IgD-negative memory B cell (primary cell): ENCODE measurements at regions not wholly inside any gene's neighbourhood (a gene's known extent, or its start where the extent isn't known, plus 50 kb on each side); places are given as distances from the start of the nearest gene placed in this dataset.

Source experiments
- H3K27ac Mint-ChIP-seq, 3 donors: one replicate each; pipeline ENCODE4 v1.8.0; 2020 to 2022; ENCODE audit warnings: mild to moderate bottlenecking in 3 of 3, mixed read lengths in 3 of 3, moderate library complexity in 1 of 3
- H3K27me3 Mint-ChIP-seq: one replicate; pipeline ENCODE4 v1.8.0; 2021; ENCODE audit warnings: mixed read lengths
- H3K36me3 Mint-ChIP-seq: one replicate; pipeline ENCODE4 v1.8.0; 2020; ENCODE audit warnings: mild to moderate bottlenecking, mixed read lengths
- H3K4me1 Mint-ChIP-seq, 3 donors: one replicate each; pipeline ENCODE4 v1.8.0; 2020 to 2022; ENCODE audit warnings: mixed read lengths in 3 of 3, mild to moderate bottlenecking in 1 of 3
- H3K4me3 Mint-ChIP-seq, 4 donors: one replicate each; pipeline ENCODE4 v1.8.0; 2020 to 2022; ENCODE audit warnings: mild to moderate bottlenecking in 4 of 4, mixed read lengths in 4 of 4, moderate library complexity in 3 of 4
- H3K9me3 Mint-ChIP-seq, 3 donors: one replicate each; pipeline ENCODE4 v1.8.0; 2020 to 2021; ENCODE audit warnings: mixed read lengths in 3 of 3, mild to moderate bottlenecking in 1 of 3

GRCh38 chr2:101550555-101550954, 75.6 kb upstream of the RFX8 start:
- H3K27me3 Mint-ChIP-seq: peaks cover under 1% of the 10 kb centered on the region
- no peak overlapping the region for H3K27ac Mint-ChIP-seq
- H3K9me3 Mint-ChIP-seq: peaks cover 0 to 2% (median 0%) of the 10 kb centered on the region in 3 donors
- no peak overlapping the region for H3K4me3 Mint-ChIP-seq
- H3K36me3 Mint-ChIP-seq: no peaks in the 10 kb centered on the region
- peaks cover 0 to 2% (median 2%) of the 10 kb centered on the region in 3 donors for H3K4me1 Mint-ChIP-seq

GRCh38 chr2:101549371-101549770, 74.5 kb upstream of the RFX8 start:
- no peaks in the 10 kb centered on the region for H3K27me3 Mint-ChIP-seq
- H3K27ac Mint-ChIP-seq: no peak overlapping the region
- H3K4me1 Mint-ChIP-seq: peaks cover 0 to 2% (median 2%) of the 10 kb centered on the region in 3 donors
- H3K4me3 Mint-ChIP-seq: no peak overlapping the region
- peaks cover 0 to 2% (median 0%) of the 10 kb centered on the region in 3 donors for H3K9me3 Mint-ChIP-seq
- H3K36me3 Mint-ChIP-seq: peaks cover 4% of the 10 kb centered on the region

GRCh38 chr2:101546376-101547058, 71.6 kb upstream of the RFX8 start:
- Mint-ChIP-seq H3K9me3 (peaks cover 4 to 5% (median 5%) of the 10 kb centered on the region in 3 donors), H3K27me3 (no peaks in the 10 kb centered on the region), H3K4me3 (no peak overlapping the region), H3K36me3 (peaks cover 4% of the 10 kb centered on the region), H3K27ac (no peak overlapping the region), H3K4me1 (peaks cover 0 to 2% (median 0%) of the 10 kb centered on the region in 3 donors)

- Mint-ChIP-seq H3K27ac (peak overlapping the region in 1 of 3 donors; percentile 33), H3K4me1 (peaks cover 0 to 2% (median 0%) of the 10 kb centered on the region in 3 donors), H3K9me3 (peaks cover 4 to 5% (median 5%) of the 10 kb centered on the region in 3 donors), H3K4me3 (no peak overlapping the region), H3K36me3 (peaks cover 4% of the 10 kb centered on the region), H3K27me3 (no peaks in the 10 kb centered on the region)
These were observed 71.0 kb upstream of the RFX8 start for GRCh38 chr2:101545950-101546349.

- peaks cover 4% of the 10 kb centered on the region for H3K36me3 Mint-ChIP-seq
- H3K4me1 Mint-ChIP-seq: no peaks in the 10 kb centered on the region
- H3K27me3 Mint-ChIP-seq: no peaks in the 10 kb centered on the region
- H3K27ac Mint-ChIP-seq: no peak overlapping the region
- H3K9me3 Mint-ChIP-seq: peaks cover 2 to 5% (median 4%) of the 10 kb centered on the region in 3 donors
- no peak overlapping the region for H3K4me3 Mint-ChIP-seq
These were observed 65.6 kb upstream of the RFX8 start for GRCh38 chr2:101540518-101540917.

- H3K4me3 Mint-ChIP-seq: no peak overlapping the region
- H3K27ac Mint-ChIP-seq: no peak overlapping the region
- no peaks in the 10 kb centered on the region for H3K27me3 Mint-ChIP-seq
- peaks cover 0 to 3% (median 0%) of the 10 kb centered on the region in 3 donors for H3K4me1 Mint-ChIP-seq
- peaks cover 1% of the 10 kb centered on the region for H3K36me3 Mint-ChIP-seq
- H3K9me3 Mint-ChIP-seq: no peaks in the 10 kb centered on the region
These were observed 63.2 kb upstream of the RFX8 start for GRCh38 chr2:101538076-101538475.

DNA sequence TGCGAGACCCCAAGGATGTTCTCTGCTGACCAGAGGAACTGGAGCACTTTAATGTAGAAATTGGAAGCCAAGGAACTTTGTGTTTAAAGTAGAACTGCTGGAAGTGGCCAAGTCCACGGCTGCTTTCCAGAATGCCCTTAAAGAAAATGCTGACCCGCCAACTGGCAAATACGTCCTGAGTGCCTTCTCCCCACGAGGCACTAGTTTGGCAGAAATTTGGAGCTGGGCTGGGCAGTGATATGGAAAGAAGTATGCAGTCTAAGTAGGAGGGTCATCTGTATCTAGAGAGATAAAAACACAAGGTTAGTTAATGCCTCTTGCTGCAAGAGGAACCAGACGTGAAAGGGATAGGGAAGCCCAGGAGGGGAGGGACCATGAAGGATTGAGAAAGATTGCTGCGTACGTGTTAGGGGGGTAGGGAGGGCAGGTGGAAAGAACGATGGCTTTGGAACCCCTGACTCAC, 59.3 kb upstream of the RFX8 start:
- Mint-ChIP-seq H3K4me1 (peaks cover 0 to 3% (median 0%) of the 10 kb centered on the region in 3 donors), H3K27ac (no peak overlapping the region), H3K27me3 (no peaks in the 10 kb centered on the region), H3K4me3 (no peak overlapping the region), H3K36me3 (peaks cover 1% of the 10 kb centered on the region), H3K9me3 (no peaks in the 10 kb centered on the region)

DNA sequence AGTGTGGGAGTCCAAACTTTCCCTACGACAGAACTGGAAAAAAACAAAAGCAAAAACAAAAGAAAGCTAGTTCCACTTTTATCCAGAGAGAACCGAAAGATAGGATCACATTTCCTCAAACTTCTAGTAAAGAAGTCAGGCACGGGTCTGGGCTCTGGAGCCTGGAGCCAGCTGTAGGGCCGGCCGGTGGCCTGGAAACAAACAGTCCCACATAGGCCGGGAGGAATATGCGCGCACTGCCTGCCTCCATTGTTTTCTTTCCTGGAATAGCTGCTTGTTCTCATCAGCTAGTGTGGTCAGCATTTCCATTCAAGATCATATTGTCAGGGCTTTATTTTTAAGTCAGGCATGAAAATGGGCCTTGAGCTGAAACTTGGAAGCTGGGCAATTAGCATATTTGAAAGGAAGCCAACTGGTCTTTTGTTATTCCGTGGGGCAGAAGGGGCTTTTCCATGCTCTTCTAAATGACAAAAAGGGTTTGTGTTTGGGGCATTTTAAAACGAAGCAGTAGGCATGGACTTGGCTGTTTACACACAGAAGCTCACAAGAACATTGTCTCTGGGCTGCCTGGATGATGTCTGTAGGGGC, 58.7 kb upstream of the RFX8 start:
- H3K4me1 Mint-ChIP-seq: peaks cover 0 to 3% (median 0%) of the 10 kb centered on the region in 3 donors
- H3K4me3 Mint-ChIP-seq: no peak overlapping the region
- peak overlapping the region in 1 of 3 donors; percentile 9 for H3K27ac Mint-ChIP-seq
- H3K9me3 Mint-ChIP-seq: no peaks in the 10 kb centered on the region
- H3K27me3 Mint-ChIP-seq: no peaks in the 10 kb centered on the region
- H3K36me3 Mint-ChIP-seq: peaks cover 1% of the 10 kb centered on the region

- H3K4me3 Mint-ChIP-seq: no peak overlapping the region
- H3K36me3 Mint-ChIP-seq: no peaks in the 10 kb centered on the region
- peaks cover 0 to 6% (median 4%) of the 10 kb centered on the region in 3 donors for H3K9me3 Mint-ChIP-seq
- peaks cover 0 to 3% (median 0%) of the 10 kb centered on the region in 3 donors for H3K4me1 Mint-ChIP-seq
- peaks cover 2% of the 10 kb centered on the region for H3K27me3 Mint-ChIP-seq
- no peak overlapping the region for H3K27ac Mint-ChIP-seq
These were observed 53.6 kb upstream of the RFX8 start for GRCh38 chr2:101528501-101528900.

DNA sequence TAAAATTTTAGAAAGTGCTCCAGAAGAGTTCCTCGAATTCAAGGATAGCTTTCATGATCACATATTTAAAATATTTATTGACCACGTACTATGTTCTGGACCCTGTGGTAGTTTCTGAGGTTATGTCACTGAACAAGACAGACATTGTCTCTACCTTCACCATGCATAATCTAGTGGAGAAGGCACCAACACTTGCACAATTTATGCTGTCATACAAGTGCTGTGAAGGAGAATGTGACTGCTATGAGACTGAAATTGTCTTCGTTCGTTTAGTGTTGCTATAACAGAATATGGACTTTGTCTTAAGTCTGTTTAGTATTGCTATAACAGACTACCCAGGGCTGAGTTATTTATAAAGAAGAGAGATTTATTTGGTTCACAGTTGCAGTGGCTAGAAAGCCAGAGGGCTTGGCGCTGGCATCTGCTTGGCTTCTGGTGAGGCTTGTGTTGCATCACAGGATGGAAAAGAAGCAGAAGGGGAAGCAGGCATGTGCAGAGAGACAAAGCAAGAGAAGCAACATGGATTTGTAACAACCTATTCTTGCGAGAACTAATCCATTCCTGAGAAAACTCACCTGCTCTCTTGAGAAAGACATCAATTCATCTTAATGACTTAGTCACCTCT, 50.0 kb upstream of the RFX8 start:
- Mint-ChIP-seq H3K4me1 (peaks cover 0 to 4% (median 0%) of the 10 kb centered on the region in 3 donors), H3K36me3 (peaks cover 2% of the 10 kb centered on the region), H3K4me3 (no peak overlapping the region), H3K27ac (no peak overlapping the region), H3K27me3 (peaks cover 2% of the 10 kb centered on the region), H3K9me3 (peaks cover 0 to 6% (median 4%) of the 10 kb centered on the region in 3 donors)
